Ishikawa (cell line): ENCODE measurements at regions not wholly inside any gene's neighbourhood (a gene's known extent, or its start where the extent isn't known, plus 50 kb on each side); places are given as distances from the start of the nearest gene placed in this dataset.

Experiments used
- CEBPB ChIP-seq: IDR thresholded peaks from 2 replicates; pipeline ENCODE4 v1.6.1; 2012
- CREB1 ChIP-seq: IDR thresholded peaks from 2 replicates; pipeline ENCODE4 v1.6.1; 2012; ENCODE audit warnings: low read depth
- EGR1 ChIP-seq: IDR thresholded peaks from 2 replicates; pipeline ENCODE4 v1.6.1; 2012
- EP300 ChIP-seq: IDR thresholded peaks from 2 replicates; pipeline ENCODE4 v1.6.1; 2012; ENCODE audit warnings: borderline replicate concordance
- FOXM1 ChIP-seq: IDR thresholded peaks from 2 replicates; pipeline ENCODE4 v1.6.1; 2012; ENCODE audit warnings: low read depth, borderline replicate concordance
- NFIC ChIP-seq: IDR thresholded peaks from 2 replicates; pipeline ENCODE4 v1.6.1; 2012
- RAD21 ChIP-seq: IDR thresholded peaks from 2 replicates; pipeline ENCODE4 v1.6.1; 2012; ENCODE audit warnings: low read depth
- REST ChIP-seq: IDR thresholded peaks from 2 replicates; pipeline ENCODE4 v1.6.1; 2012; ENCODE audit warnings: low read depth, mild to moderate bottlenecking
- TAF1 ChIP-seq: IDR thresholded peaks from 2 replicates; pipeline ENCODE4 v1.6.1; 2012; ENCODE audit warnings: low read depth, mild to moderate bottlenecking
- TCF12 ChIP-seq: IDR thresholded peaks from 2 replicates; pipeline ENCODE4 v1.6.1; 2012; ENCODE audit warnings: low read depth
- TEAD4 ChIP-seq: IDR thresholded peaks from 2 replicates; pipeline ENCODE4 v1.6.1; 2012
- USF1 ChIP-seq: IDR thresholded peaks from 2 replicates; pipeline ENCODE4 v1.6.1; 2012
- YY1 ChIP-seq: IDR thresholded peaks from 2 replicates; pipeline ENCODE4 v1.6.1; 2012; ENCODE audit warnings: low read depth
- ZBTB7A ChIP-seq: IDR thresholded peaks from 2 replicates; pipeline ENCODE4 v1.6.1; 2012; ENCODE audit warnings: low read depth
- TF ChIP-seq, protein P1 (sequence below): IDR thresholded peaks from 2 replicates; pipeline ENCODE4 v1.6.1; 2012

DNA sequence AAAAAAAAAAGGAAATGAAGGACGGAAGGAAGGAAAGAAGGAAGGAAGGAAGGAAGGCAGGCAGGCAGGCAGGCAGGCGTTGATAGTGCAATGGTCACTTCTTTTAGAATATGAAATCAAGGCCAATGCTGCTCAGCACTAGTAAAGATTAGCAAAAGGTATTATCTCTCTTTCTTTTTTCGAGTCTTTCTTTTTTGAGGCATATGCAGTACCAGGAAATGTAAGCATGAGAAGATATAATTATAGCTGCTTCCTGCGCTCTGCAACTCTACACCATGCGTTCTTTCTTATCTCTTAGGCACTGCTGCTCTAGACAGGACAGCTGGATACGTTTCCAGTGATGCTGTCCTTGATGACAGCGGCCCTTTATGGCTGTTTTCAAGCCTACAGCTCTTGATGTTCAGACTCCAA, 1512.5 kb upstream of the B3GALT2 start:
- TF ChIP-seq TCF12 (no peak), TEAD4 (no peak), CREB1 (no peak), YY1 (no peak), ZBTB7A (no peak), CEBPB (no peak), EGR1 (no peak), NFIC (no peak), RAD21 (no peak), TAF1 (no peak), USF1 (no peak), EP300 (no peak), FOXM1 (no peak)
- TF ChIP-seq, protein P1, sequence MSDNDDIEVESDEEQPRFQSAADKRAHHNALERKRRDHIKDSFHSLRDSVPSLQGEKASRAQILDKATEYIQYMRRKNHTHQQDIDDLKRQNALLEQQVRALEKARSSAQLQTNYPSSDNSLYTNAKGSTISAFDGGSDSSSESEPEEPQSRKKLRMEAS = no peak

- TF ChIP-seq USF1 (no peak), CEBPB (no peak), REST (no peak), ZBTB7A (no peak), EP300 (no peak), TAF1 (no peak), NFIC (no peak), EGR1 (no peak), RAD21 (no peak), CREB1 (no peak), TCF12 (no peak), YY1 (no peak), TEAD4 (no peak), FOXM1 (no peak)
- TF ChIP-seq, protein P1 = no peak
These were observed 1506.8 kb upstream of the B3GALT2 start for GRCh38 chr1:194693244-194693643.

DNA sequence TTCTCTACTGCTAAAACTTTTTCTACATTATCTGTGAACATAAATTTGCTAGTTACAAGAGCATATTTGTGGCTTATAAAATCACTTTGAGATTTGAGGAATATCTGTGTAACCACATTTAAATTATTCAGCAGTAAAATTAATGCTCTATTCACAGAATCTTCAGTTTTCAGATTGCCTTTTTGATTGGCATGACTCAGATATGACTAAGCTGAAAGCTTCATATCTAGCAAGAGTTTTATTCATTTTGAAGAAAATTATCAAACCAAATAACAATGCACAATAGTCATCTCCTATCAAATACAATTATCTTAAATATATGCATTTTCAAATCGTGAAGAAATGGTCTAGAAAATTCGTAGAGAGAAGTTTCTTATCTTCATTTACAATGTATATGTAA, 1498.2 kb upstream of the B3GALT2 start:
- no peak for TF ChIP-seq EP300
- TF ChIP-seq YY1 = no peak
- no peak for TF ChIP-seq NFIC
- no peak for TF ChIP-seq RAD21
- no peak for TF ChIP-seq REST
- TF ChIP-seq CREB1 = no peak
- TF ChIP-seq EGR1 = no peak
- no peak for TF ChIP-seq ZBTB7A
- no peak for TF ChIP-seq TEAD4
- no peak for TF ChIP-seq TAF1
- TF ChIP-seq TCF12 = no peak
- TF ChIP-seq, protein P1 = no peak
- TF ChIP-seq CEBPB = no peak
- no peak for TF ChIP-seq FOXM1
- TF ChIP-seq USF1 = no peak

DNA sequence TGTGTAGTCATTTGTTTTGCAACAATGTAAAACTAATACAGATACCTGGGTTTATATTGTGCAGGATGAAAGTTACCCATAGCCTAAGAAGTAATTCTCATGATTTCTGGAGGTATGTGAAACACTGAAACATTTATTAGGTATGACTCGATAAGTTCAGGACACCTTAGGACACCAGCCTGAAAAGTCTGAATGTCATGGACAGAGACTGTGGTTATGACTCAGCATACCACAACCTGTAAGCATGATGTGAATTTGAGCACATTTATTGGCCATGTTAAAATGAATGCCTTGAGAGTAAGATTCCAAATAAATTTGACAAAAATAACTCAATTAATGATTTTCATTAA, 1471.7 kb upstream of the B3GALT2 start:
- TF ChIP-seq NFIC (no peak), TCF12 (no peak), TAF1 (no peak), TEAD4 (no peak), EP300 (no peak), USF1 (no peak), CREB1 (no peak), EGR1 (no peak), ZBTB7A (no peak), YY1 (no peak), CEBPB (no peak)
- TF ChIP-seq, protein P1 = no peak

GRCh38 chr1:194654956-194655355, 1468.5 kb upstream of the B3GALT2 start:
- TF ChIP-seq REST = no peak
- TF ChIP-seq RAD21 = no peak
- no peak for TF ChIP-seq TCF12
- TF ChIP-seq EGR1 = no peak
- no peak for TF ChIP-seq CREB1
- TF ChIP-seq TAF1 = no peak
- TF ChIP-seq CEBPB = no peak
- TF ChIP-seq, protein P1 = no peak
- no peak for TF ChIP-seq ZBTB7A
- no peak for TF ChIP-seq NFIC
- no peak for TF ChIP-seq YY1
- no peak for TF ChIP-seq TEAD4
- TF ChIP-seq FOXM1 = no peak
- TF ChIP-seq USF1 = no peak
- no peak for TF ChIP-seq EP300
